Testis (tissue), 2 donors: ENCODE measurements at regions not wholly inside any gene's neighbourhood (a gene's known extent, or its start where the extent isn't known, plus 50 kb on each side); places are given as distances from the start of the nearest gene placed in this dataset.

Experiments used
- DNase-seq: peaks from one replicate; pipeline ENCODE4 v3.0.0-alpha.2; 2019
- H3K27ac ChIP-seq, 2 donors: fragments of 200-600 bp; sonication (generic); one replicate each; pipeline ENCODE4 v1.5.1; 2019
- H3K27me3 ChIP-seq: fragments of 200-600 bp; sonication (generic); one replicate; pipeline ENCODE4 v1.5.1; 2019
- H3K36me3 ChIP-seq: fragments of 200-600 bp; sonication (generic); one replicate; pipeline ENCODE4 v1.5.1; 2017; ENCODE audit warnings: low read depth; ENCODE audit errors: missing control alignments
- H3K4me1 ChIP-seq: fragments of 200-600 bp; sonication (generic); one replicate; pipeline ENCODE4 v1.5.1; 2019
- H3K4me3 ChIP-seq, 2 donors: fragments of 200-600 bp; sonication (generic); one replicate each; pipeline ENCODE4 v1.5.1; 2017 to 2019
- H3K9me3 ChIP-seq: fragments of 200-600 bp; sonication (generic); one replicate; pipeline ENCODE4 v1.5.1; 2017
- CTCF ChIP-seq, 3 experiments: fragments of 450-650 bp in 2 of 3; fragments of 200-600 bp in 1 of 3; sonication (generic) in 1 of 3; IDR thresholded peaks; one replicate each; pipeline ENCODE4 v1.5.1; 2016 to 2019; ENCODE audit warnings: antibody characterized with exemption in 3 of 3, mild to moderate bottlenecking in 2 of 3, moderate library complexity in 1 of 3
- POLR2A ChIP-seq: fragments of 450-650 bp; IDR thresholded peaks from one replicate; pipeline ENCODE4 v1.6.1; 2017; ENCODE audit warnings: antibody characterized with exemption, mild to moderate bottlenecking, moderate library complexity
- WGBS, 2 donors: methylation state at CpG; one replicate each; pipeline ENCODE4 v1.1.5; 2018; 5-methylcytosine and 5-hydroxymethylcytosine counted together
- intact Hi-C: fragments of 100-400 bp; cut with DNase I; formaldehyde crosslinking; loops from one replicate; pipeline ENCODE4 v1.15.1; 2023; ENCODE audit warnings: low total_unique reads

GRCh38 chr5:98031496-98031895 is 742.0 kb upstream of the RGMB start:
- no peaks in the 10 kb centered on the region for H3K4me1 ChIP-seq
- H3K9me3 ChIP-seq = no peaks in the 10 kb centered on the region
- H3K27ac ChIP-seq = no peak overlapping the region
- no peak for TF ChIP-seq POLR2A
- TF ChIP-seq CTCF (IDR thresholded peaks at IDR 0.05) = no peak
- no peak overlapping the region for H3K4me3 ChIP-seq
- no peaks in the 10 kb centered on the region for H3K27me3 ChIP-seq
- no peaks in the 10 kb centered on the region for H3K36me3 ChIP-seq
- WGBS, 2 donors = 86 to 91% methylated on average over 3 of the region's 3 CpGs
- DNase-seq = no peak
- intact Hi-C loops = no loop called here

- no peak overlapping the region for H3K27ac ChIP-seq
- H3K27me3 ChIP-seq = no peaks in the 10 kb centered on the region
- DNase-seq = no peak
- WGBS, 2 donors = 76 to 90% methylated on average over 1 of the region's 1 CpG
- no peak overlapping the region for H3K4me3 ChIP-seq
- TF ChIP-seq CTCF (IDR thresholded peaks at IDR 0.05) (no peak), POLR2A (no peak)
- H3K9me3 ChIP-seq = no peaks in the 10 kb centered on the region
- no peaks in the 10 kb centered on the region for H3K4me1 ChIP-seq
- H3K36me3 ChIP-seq = no peaks in the 10 kb centered on the region
- intact Hi-C loops = no loop called here
Measured at GRCh38 chr5:98031926-98032325, 741.5 kb upstream of the RGMB start.

- H3K27ac ChIP-seq = no peak overlapping the region
- H3K9me3 ChIP-seq = no peaks in the 10 kb centered on the region
- no peaks in the 10 kb centered on the region for H3K4me1 ChIP-seq
- no peak for DNase-seq
- H3K36me3 ChIP-seq = no peaks in the 10 kb centered on the region
- no peak overlapping the region for H3K4me3 ChIP-seq
- no peaks in the 10 kb centered on the region for H3K27me3 ChIP-seq
- no peak for TF ChIP-seq POLR2A
- no peak for TF ChIP-seq CTCF (IDR thresholded peaks at IDR 0.05)
- intact Hi-C loops = no loop called here
Measured at GRCh38 chr5:98041661-98042060, 731.8 kb upstream of the RGMB start.

GRCh38 chr5:98042521-98042920 is 730.9 kb upstream of the RGMB start:
- H3K27ac ChIP-seq = no peak overlapping the region
- intact Hi-C loops = no loop called here
- no peaks in the 10 kb centered on the region for H3K9me3 ChIP-seq
- WGBS, 2 donors = 52 to 68% methylated on average over 1 of the region's 1 CpG
- H3K4me1 ChIP-seq = no peaks in the 10 kb centered on the region
- no peak for DNase-seq
- H3K27me3 ChIP-seq = no peaks in the 10 kb centered on the region
- no peaks in the 10 kb centered on the region for H3K36me3 ChIP-seq
- no peak overlapping the region for H3K4me3 ChIP-seq
- TF ChIP-seq CTCF (IDR thresholded peaks at IDR 0.05) (no peak), POLR2A (no peak)

- Histone ChIP-seq H3K4me3 (no peak overlapping the region), H3K36me3 (no peaks in the 10 kb centered on the region), H3K9me3 (no peaks in the 10 kb centered on the region), H3K27me3 (no peaks in the 10 kb centered on the region), H3K4me1 (no peaks in the 10 kb centered on the region), H3K27ac (no peak overlapping the region)
- DNase-seq = no peak
- intact Hi-C loops = no loop called here
- TF ChIP-seq POLR2A (no peak), CTCF (IDR thresholded peaks at IDR 0.05) (no peak)
Measured at GRCh38 chr5:98042961-98043360, 730.5 kb upstream of the RGMB start.
